DOHH2 (cell line): ENCODE measurements at regions not wholly inside any gene's neighbourhood (a gene's known extent, or its start where the extent isn't known, plus 50 kb on each side); places are given as distances from the start of the nearest gene placed in this dataset.

Experiments used
- H3F3A ChIP-seq: fragments of 200-600 bp; sonication (generic), shearing (Covaris generic); 2 replicates; pipeline ENCODE4 v1.6.0; 2016; ENCODE audit warnings: antibody characterized with exemption, mild to moderate bottlenecking; ENCODE audit not compliant: control insufficient read depth, insufficient read depth
- H3K27ac ChIP-seq: fragments of 200-600 bp; sonication (generic); 2 replicates; pipeline ENCODE4 v1.5.1; 2014; ENCODE audit warnings: low read depth, mild to moderate bottlenecking, low read length, moderate library complexity
- H3K27me3 ChIP-seq: fragments of 200-600 bp; sonication (generic); 2 replicates; pipeline ENCODE4 v1.6.1; 2014; ENCODE audit warnings: mild to moderate bottlenecking, low read length, mixed read lengths; ENCODE audit not compliant: control insufficient read depth
- H3K36me3 ChIP-seq: fragments of 200-600 bp; sonication (generic); 2 replicates; pipeline ENCODE4 v1.6.1; 2014; ENCODE audit warnings: mild to moderate bottlenecking, low read length, moderate library complexity, mixed read lengths; ENCODE audit not compliant: control insufficient read depth
- H3K4me1 ChIP-seq: fragments of 200-600 bp; sonication (generic); 2 replicates; pipeline ENCODE4 v1.6.1; 2014; ENCODE audit warnings: mild to moderate bottlenecking, low read length, mixed read lengths; ENCODE audit not compliant: control insufficient read depth
- H3K4me2 ChIP-seq: fragments of 200-600 bp; sonication (generic); 2 replicates; pipeline ENCODE4 v1.6.0; 2014; ENCODE audit warnings: mild to moderate bottlenecking, low read length, moderate library complexity
- H3K4me3 ChIP-seq: fragments of 200-600 bp; sonication (generic); 2 replicates; pipeline ENCODE4 v1.5.1; 2014; ENCODE audit warnings: mild to moderate bottlenecking, low read length, mixed read lengths
- H3K79me2 ChIP-seq: fragments of 200-600 bp; sonication (generic); 2 replicates; pipeline ENCODE4 v1.6.1; 2014; ENCODE audit warnings: mild to moderate bottlenecking, low read length, mixed read lengths; ENCODE audit not compliant: control insufficient read depth
- H3K9me2 ChIP-seq: fragments of 200-600 bp; sonication (generic); replicated peaks from 2 replicates; pipeline ENCODE4 v1.6.1; 2014; ENCODE audit warnings: mild to moderate bottlenecking, low read length, mixed read lengths; ENCODE audit not compliant: control insufficient read depth
- H3K9me3 ChIP-seq: fragments of 200-600 bp; sonication (generic); 2 replicates; pipeline ENCODE4 v1.6.1; 2014; ENCODE audit warnings: antibody characterized with exemption, low read length, mixed read lengths; ENCODE audit not compliant: control insufficient read depth, insufficient read depth
- H4K20me1 ChIP-seq: fragments of 200-600 bp; sonication (generic); 2 replicates; pipeline ENCODE4 v1.6.0; 2014; ENCODE audit warnings: low read depth, mild to moderate bottlenecking, antibody characterized with exemption, low read length, moderate library complexity; ENCODE audit not compliant: control insufficient read depth, insufficient read depth
- CTCF ChIP-seq: fragments of 200-600 bp; sonication (generic); IDR thresholded peaks from one replicate; pipeline ENCODE4 v1.5.1; 2014; ENCODE audit warnings: antibody characterized with exemption, mild to moderate bottlenecking, low read depth, low read length; ENCODE audit not compliant: poor library complexity, severe bottlenecking
- EZH2phosphoT487 ChIP-seq: fragments of 200-600 bp; sonication (generic); IDR thresholded peaks from 2 replicates; pipeline ENCODE4 v1.6.1; 2017; ENCODE audit warnings: borderline replicate concordance, mild to moderate bottlenecking, antibody characterized with exemption, low read length, moderate library complexity, mixed read lengths

DNA sequence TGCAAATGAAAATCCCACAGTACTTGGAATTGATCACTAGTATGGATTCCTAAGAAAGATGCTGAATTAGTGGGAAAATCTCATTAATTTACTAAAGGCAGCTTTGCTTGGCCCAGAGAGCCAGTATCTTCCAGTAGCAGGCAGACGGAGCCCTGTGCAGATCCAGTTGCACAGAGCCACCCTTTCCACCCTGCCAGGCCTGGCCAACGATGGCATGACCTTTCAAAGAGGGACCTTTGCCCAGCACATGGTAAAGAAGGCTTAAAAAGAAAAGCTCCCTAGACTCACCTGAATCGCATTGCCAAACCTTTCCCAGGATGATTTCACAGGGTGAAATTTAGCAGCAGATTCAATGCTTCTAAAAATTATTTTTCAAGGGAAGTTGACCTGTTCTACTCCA lies 170.5 kb upstream of the CAMK1G start:
- Histone ChIP-seq H3K4me2 (no peak overlapping the region), H3K9me3 (no peaks in the 10 kb centered on the region), H3K27me3 (no peaks in the 10 kb centered on the region), H4K20me1 (no peaks in the 10 kb centered on the region), H3K36me3 (no peaks in the 10 kb centered on the region), H3K9me2 (no peaks in the 10 kb centered on the region), H3K79me2 (no peaks in the 10 kb centered on the region), H3K4me3 (no peak overlapping the region), H3K4me1 (no peaks in the 10 kb centered on the region), H3F3A (no peaks in the 10 kb centered on the region), H3K27ac (no peak overlapping the region)
- TF ChIP-seq EZH2phosphoT487 (no peak), CTCF (no peak)

- H3F3A ChIP-seq = no peaks in the 10 kb centered on the region
- no peaks in the 10 kb centered on the region for H3K27me3 ChIP-seq
- no peak overlapping the region for H3K27ac ChIP-seq
- no peaks in the 10 kb centered on the region for H4K20me1 ChIP-seq
- H3K4me3 ChIP-seq = no peak overlapping the region
- no peaks in the 10 kb centered on the region; the same call in 1 of the 2 replicates for H3K9me2 ChIP-seq
- H3K9me3 ChIP-seq = no peaks in the 10 kb centered on the region
- H3K36me3 ChIP-seq = no peaks in the 10 kb centered on the region
- no peak for TF ChIP-seq CTCF
- no peak for TF ChIP-seq EZH2phosphoT487
- H3K4me2 ChIP-seq = no peak overlapping the region
- H3K4me1 ChIP-seq = no peaks in the 10 kb centered on the region
- H3K79me2 ChIP-seq = no peaks in the 10 kb centered on the region
Measured at GRCh38 chr1:209414803-209415329, 168.6 kb upstream of the CAMK1G start.

- no peak overlapping the region for H3K4me3 ChIP-seq
Measured at GRCh38 chr1:209416039-209416438, 167.5 kb upstream of the CAMK1G start.

More at GRCh38 chr1:209416039-209416438, 167.5 kb upstream of the CAMK1G start:
- TF ChIP-seq CTCF = no peak
- no peak for TF ChIP-seq EZH2phosphoT487
- Histone ChIP-seq H3K36me3 (no peaks in the 10 kb centered on the region), H4K20me1 (no peaks in the 10 kb centered on the region), H3F3A (no peaks in the 10 kb centered on the region), H3K79me2 (no peaks in the 10 kb centered on the region), H3K27me3 (no peaks in the 10 kb centered on the region), H3K4me1 (no peaks in the 10 kb centered on the region), H3K9me2 (no peaks in the 10 kb centered on the region; the same call in 1 of the 2 replicates), H3K9me3 (no peaks in the 10 kb centered on the region), H3K4me2 (no peak overlapping the region), H3K27ac (no peak overlapping the region)
